Central memory CD8-positive, alpha-beta T cell (primary cell): ENCODE measurements at regions not wholly inside any gene's neighbourhood (a gene's known extent, or its start where the extent isn't known, plus 50 kb on each side); places are given as distances from the start of the nearest gene placed in this dataset.
"Not testable (repeated sequence)": the region's sequence is repeated elsewhere in the genome, so short reads cannot be mapped to it uniquely, and the experiment has no call there.

Experiments used
- ATAC-seq: fragments of 150-1000 bp; cut with Tn5 transposase; replicated peaks from 2 replicates; pipeline ENCODE4 v1.10.0; 2022; ENCODE audit warnings: mild to moderate bottlenecking, moderate FRiP score, moderate number of reproducible peaks; ENCODE audit not compliant: poor library complexity, severe bottlenecking; ENCODE audit errors: extremely low read depth
- DNase-seq, 2 donors: peaks; one replicate each; pipeline ENCODE4 v3.0.0; 2021; ENCODE audit warnings: low spot score in 2 of 2
- H3K27ac Mint-ChIP-seq: one replicate; pipeline ENCODE4 v1.8.0; 2022; ENCODE audit warnings: low read depth, mild to moderate bottlenecking, moderate library complexity, mixed read lengths
- H3K27me3 Mint-ChIP-seq: one replicate; pipeline ENCODE4 v1.8.0; 2022; ENCODE audit warnings: mixed read lengths
- H3K36me3 Mint-ChIP-seq: one replicate; pipeline ENCODE4 v1.8.0; 2022; ENCODE audit warnings: mild to moderate bottlenecking, moderate library complexity, mixed read lengths; ENCODE audit not compliant: insufficient read depth
- H3K4me1 Mint-ChIP-seq: one replicate; pipeline ENCODE4 v1.8.0; 2022; ENCODE audit warnings: mixed read lengths
- H3K4me3 Mint-ChIP-seq: one replicate; pipeline ENCODE4 v1.8.0; 2022; ENCODE audit warnings: mild to moderate bottlenecking, moderate library complexity, mixed read lengths
- H3K9me3 Mint-ChIP-seq: one replicate; pipeline ENCODE4 v1.8.0; 2022; ENCODE audit warnings: mixed read lengths

DNA sequence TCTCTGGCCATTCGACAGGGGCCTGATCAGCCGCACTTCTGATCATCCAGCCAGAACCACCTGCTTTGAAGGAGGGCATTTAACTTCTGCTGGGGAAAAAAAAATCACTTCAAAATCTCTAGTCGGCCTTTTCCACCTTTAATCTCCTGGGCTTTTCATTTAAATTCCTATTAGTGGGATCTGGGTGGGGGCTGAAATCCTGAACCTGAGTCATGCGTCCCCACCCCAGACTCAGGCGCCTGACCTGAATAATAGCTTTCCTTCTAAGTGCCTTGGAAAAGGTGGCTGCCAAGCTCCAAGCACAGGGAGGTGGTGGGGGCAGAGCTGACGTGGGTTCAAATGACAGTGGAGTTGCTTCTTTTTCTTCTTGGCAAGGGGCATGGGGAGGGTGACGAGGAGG lies 246.0 kb upstream of the EXOC2 start:
- Mint-ChIP-seq H3K4me1 (no peaks in the 10 kb centered on the region), H3K27ac (no peak overlapping the region), H3K4me3 (no peak overlapping the region), H3K27me3 (peaks cover 85% of the 10 kb centered on the region), H3K36me3 (no peaks in the 10 kb centered on the region), H3K9me3 (no peaks in the 10 kb centered on the region)
- no peak for DNase-seq
- no peak for ATAC-seq

DNA sequence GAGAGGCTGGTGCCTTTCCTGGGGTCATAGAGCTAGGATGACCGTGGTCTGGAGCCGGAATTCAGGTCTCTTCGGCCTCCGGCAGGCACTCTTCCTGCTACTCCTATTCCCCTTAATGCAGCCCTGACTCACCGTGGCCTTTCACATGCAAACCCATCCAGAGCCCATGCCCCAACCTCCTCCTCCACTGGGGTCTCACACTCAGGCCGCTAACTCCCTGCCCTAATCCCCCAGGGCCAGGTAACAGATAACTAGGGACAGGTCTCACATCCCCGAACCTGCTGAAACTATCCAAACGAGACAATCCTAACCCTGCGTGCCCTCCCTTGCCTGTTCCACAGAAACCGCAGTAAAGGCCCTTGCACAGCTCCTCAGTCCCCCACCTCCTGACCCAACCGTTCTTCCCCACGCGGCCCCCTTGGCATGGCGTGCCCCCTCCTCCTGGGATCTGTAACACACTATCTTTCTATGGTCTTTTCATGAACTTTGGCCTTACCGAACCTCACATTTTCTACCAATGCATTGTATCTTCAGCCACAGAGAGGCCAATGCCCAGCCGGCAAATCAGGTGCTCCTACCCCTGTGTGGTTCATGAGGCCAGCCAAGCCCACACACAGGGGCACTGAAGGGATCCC lies 245.4 kb upstream of the EXOC2 start:
- no peak overlapping the region for H3K4me3 Mint-ChIP-seq
- H3K36me3 Mint-ChIP-seq = no peaks in the 10 kb centered on the region
- no peaks in the 10 kb centered on the region for H3K4me1 Mint-ChIP-seq
- DNase-seq (no peak), ATAC-seq (no peak)
- peaks cover 85% of the 10 kb centered on the region for H3K27me3 Mint-ChIP-seq
- H3K9me3 Mint-ChIP-seq = no peaks in the 10 kb centered on the region
- H3K27ac Mint-ChIP-seq = no peak overlapping the region

DNA sequence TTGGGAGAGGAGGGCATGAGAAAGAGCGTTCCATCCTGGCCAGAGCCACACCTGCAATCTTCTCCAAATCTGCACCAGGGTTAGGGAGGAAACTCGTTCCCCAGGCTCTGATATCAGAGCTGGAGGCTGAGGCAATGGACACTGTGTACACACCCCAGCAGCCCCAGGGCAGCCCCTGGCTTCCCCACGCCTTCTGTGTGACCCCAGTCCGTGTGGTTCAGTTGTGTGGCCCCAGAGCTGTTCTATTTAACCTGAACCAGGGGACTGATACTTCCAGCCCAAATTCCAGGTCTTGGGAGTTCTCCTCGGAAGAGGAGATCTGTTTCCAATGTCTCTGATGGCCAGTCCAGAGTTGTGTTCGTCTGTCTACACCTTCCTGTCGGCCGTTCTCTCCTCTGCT lies 242.6 kb upstream of the EXOC2 start:
- no peak overlapping the region for H3K4me3 Mint-ChIP-seq
- H3K27ac Mint-ChIP-seq = no peak overlapping the region
- H3K4me1 Mint-ChIP-seq = no peaks in the 10 kb centered on the region
- no peaks in the 10 kb centered on the region for H3K36me3 Mint-ChIP-seq
- H3K27me3 Mint-ChIP-seq = peaks cover 62% of the 10 kb centered on the region
- no peaks in the 10 kb centered on the region for H3K9me3 Mint-ChIP-seq
- ATAC-seq (no peak), DNase-seq (no peak)

DNA sequence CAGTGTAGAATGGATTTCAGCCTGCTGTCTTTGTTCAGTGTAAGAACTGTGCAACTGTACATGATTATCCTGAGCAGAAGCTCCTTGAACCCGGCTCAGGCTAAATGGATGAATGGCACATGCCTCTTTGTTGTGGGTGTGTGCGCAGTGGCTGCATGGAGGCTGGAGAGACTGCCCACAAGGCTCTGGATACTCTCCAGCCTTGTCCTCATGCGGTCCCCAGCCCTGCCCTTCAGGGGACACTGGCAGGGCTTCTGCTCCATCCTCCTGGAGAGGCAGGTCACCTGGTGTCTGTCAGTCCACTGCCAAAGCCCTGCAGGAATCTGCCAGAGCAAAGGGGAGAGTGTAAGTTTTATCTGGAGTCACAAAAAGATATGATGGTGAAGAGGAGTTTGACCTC lies 241.7 kb upstream of the EXOC2 start:
- Mint-ChIP-seq H3K4me1 (no peaks in the 10 kb centered on the region), H3K36me3 (no peaks in the 10 kb centered on the region), H3K27ac (no peak overlapping the region), H3K27me3 (peaks cover 53% of the 10 kb centered on the region), H3K9me3 (no peaks in the 10 kb centered on the region), H3K4me3 (no peak overlapping the region)
- DNase-seq (no peak), ATAC-seq (no peak)

DNA sequence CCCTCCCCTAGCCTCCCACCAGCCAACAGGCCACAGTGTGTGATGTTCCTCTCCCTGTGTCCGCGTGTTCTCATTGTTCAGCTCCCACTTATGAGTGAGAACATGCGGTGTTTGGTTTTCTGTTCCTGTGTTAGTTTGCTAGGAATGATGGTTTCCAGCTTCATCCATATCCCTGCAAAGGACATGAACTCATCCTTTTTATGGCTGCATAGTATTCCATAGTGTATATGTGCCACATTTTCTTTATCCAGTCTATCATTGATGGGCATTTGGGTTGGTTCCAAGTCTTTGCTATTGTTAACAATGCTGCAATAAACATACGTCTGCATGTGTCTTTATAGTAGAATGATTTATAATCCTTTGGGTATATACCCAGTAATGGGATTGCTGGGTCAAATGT lies 239.0 kb upstream of the EXOC2 start:
- not testable (repeated sequence) for H3K4me1 Mint-ChIP-seq, H3K9me3 Mint-ChIP-seq, ATAC-seq, DNase-seq, H3K36me3 Mint-ChIP-seq, H3K4me3 Mint-ChIP-seq, H3K27ac Mint-ChIP-seq
- peaks cover 42% of the 10 kb centered on the region for H3K27me3 Mint-ChIP-seq

DNA sequence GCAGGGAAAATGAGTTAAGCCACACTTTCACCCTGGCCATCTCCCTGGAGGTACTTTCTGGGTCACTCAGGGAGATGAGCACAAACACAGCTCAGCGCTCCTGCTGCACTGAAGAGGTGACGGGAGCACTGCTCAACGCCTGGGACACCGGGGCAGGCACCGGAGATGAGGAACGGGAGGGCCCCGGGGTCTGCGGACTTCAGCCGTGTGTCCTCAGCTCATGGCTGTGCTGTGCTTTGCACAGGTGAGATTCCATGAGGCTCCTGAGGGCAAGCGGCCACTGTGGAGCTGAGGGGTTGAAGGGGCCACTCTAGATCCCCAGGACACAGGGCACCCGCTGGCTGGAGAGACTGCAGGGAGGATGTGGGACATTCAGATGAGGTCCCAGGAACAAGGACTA lies 234.2 kb upstream of the EXOC2 start:
- ATAC-seq = no peak
- no peaks in the 10 kb centered on the region for H3K4me1 Mint-ChIP-seq

DNA sequence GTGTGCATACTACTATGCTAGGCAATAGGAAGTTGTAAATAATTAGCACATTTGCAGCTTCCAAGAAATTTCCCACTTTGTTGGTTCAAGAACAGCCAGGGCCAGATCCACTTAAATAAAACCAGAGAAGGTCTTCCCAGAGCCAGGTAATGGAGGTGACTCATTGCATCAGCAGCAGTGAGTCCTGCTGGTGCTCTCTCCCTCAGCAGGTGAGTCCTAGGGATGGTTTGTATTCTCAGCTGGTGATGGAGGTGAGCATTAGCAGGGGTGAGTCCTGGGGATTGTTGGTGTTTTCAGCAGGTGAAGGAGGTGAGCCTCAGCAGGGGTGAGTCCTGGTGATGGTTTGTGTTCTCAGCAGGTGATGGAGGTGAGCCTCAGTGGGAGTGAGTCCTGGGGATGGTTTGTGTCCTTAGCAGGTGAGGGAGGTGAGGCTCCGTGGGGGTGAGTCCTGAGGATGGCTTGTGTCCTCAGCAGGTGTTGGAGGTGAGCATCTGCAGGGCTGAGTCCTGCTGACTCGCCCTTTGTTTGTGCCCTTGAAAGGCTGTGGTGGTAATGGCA lies 232.8 kb upstream of the EXOC2 start:
- no peak for DNase-seq
- Mint-ChIP-seq H3K36me3 (no peaks in the 10 kb centered on the region), H3K9me3 (peaks cover 15% of the 10 kb centered on the region), H3K4me1 (no peaks in the 10 kb centered on the region), H3K27me3 (peaks cover 54% of the 10 kb centered on the region), H3K27ac (no peak overlapping the region), H3K4me3 (no peak overlapping the region)
- ATAC-seq = no peak

More for the DNA sequence above, 234.2 kb upstream of the EXOC2 start:
- no peak overlapping the region for H3K27ac Mint-ChIP-seq
- H3K36me3 Mint-ChIP-seq = no peaks in the 10 kb centered on the region
- H3K27me3 Mint-ChIP-seq = peaks cover 54% of the 10 kb centered on the region
- no peak for DNase-seq
- peaks cover 9% of the 10 kb centered on the region for H3K9me3 Mint-ChIP-seq
- no peak overlapping the region for H3K4me3 Mint-ChIP-seq

DNA sequence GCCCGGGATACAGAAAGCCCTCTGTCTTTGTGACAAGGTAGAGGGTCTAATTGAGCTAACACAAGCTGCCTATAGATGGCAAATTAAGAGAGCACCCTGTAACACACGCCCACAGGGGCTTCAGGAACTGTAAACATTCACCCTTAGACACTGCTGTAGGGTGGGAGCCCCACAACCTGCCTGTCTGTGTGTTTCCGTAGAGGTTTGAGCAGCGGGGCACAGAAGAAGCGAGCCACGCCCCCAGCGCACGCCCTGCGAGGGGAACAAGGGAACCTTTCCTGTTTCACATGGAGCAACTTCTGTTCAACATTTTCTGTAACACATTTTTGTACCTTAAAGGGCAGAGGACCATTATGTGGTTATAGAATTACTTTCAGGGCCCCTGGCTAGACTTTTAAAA lies 231.7 kb upstream of the EXOC2 start:
- H3K4me3 Mint-ChIP-seq = no peak overlapping the region

DNA sequence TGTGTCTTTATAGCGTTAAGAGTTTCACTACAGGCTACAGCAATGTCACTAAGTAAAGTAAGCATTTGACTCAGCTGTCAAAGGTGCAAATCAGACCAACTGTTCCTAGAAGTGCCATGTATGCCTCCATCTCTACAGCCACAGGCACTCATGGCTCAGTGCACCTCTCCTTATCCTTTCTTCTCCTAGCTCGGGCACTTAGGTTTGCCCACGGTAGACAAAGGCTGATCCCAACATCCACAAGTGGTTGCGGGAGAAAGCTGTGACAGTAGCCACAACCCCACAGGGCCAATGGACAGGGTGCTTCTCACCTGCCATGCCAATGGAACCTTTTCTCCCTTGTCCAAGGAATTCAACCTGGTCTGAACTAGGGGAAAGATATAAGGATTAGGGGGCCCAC lies 228.5 kb upstream of the EXOC2 start:
- Mint-ChIP-seq H3K4me1 (no peaks in the 10 kb centered on the region), H3K36me3 (no peaks in the 10 kb centered on the region), H3K4me3 (no peak overlapping the region), H3K27me3 (peaks cover 66% of the 10 kb centered on the region), H3K27ac (no peak overlapping the region), H3K9me3 (peaks cover 12% of the 10 kb centered on the region)
- ATAC-seq (no peak), DNase-seq (no peak)

More for the DNA sequence above, 231.7 kb upstream of the EXOC2 start:
- Mint-ChIP-seq H3K9me3 (peaks cover 21% of the 10 kb centered on the region), H3K4me1 (no peaks in the 10 kb centered on the region), H3K36me3 (no peaks in the 10 kb centered on the region), H3K27me3 (peaks cover 54% of the 10 kb centered on the region), H3K27ac (no peak overlapping the region)
- DNase-seq (no peak), ATAC-seq (no peak)

DNA sequence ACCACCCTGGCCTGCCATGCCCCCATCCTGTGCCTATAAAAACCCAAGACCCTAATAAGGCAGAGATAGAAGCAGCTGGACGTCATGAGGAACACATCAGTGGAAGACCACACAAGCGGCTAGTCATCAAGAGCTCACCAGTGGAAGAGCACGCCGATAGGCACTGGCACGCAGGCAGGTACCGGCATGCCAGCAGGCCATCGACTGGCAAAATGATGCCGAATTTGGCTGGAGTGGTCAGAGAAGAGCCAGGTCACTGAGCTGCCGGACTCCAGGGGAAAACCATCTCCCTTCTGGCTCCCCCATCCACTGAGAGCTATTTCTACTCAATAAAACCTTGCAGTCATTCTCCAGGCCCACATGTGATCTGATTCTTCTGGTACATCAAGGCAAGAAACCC lies 227.6 kb upstream of the EXOC2 start:
- Mint-ChIP-seq H3K4me1 (no peaks in the 10 kb centered on the region), H3K36me3 (no peaks in the 10 kb centered on the region), H3K27ac (no peak overlapping the region), H3K4me3 (no peak overlapping the region), H3K27me3 (peaks cover 65% of the 10 kb centered on the region), H3K9me3 (peaks cover 12% of the 10 kb centered on the region)
- DNase-seq (no peak), ATAC-seq (no peak)

DNA sequence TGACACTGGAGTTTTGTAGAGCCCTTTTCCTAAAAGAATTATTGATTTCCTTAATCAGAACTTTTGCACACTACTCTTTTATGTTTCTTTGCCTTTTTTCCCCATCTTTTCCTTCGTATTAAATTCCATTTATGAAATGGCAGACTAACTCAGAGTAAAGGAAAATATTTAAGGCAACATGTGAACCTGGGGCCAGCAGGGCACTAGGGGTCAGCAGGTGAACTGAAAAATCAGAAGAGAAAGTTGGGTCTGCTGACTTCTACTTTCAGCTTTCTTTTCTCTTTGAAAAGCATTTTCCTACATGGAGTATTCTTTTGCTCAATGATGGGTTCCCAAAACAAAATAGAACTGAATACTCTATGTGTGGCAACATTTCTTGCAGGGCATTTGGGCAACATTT lies 226.6 kb upstream of the EXOC2 start:
- peaks cover 12% of the 10 kb centered on the region for H3K9me3 Mint-ChIP-seq
- no peak overlapping the region for H3K27ac Mint-ChIP-seq

DNA sequence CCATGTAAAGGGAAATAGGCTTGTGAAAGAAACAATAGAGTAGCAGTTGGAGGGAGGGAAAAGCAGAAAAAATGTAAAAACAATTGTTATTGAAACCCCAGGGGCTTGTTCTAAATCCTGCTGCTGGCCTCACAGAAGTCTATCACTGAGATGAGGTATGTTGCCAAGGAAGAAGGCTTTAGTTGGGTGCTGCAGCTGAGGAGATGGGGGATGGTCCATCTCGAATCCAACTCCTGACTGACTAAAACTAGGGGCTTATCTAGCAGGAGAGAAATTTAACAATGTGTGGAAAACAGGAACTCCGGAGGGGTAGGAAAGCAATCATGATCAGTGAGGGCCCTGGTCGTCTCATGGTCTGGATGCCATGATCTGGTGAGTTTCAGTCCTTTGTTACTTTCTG lies 225.0 kb upstream of the EXOC2 start:
- no peak for ATAC-seq
- H3K9me3 Mint-ChIP-seq = peaks cover 12% of the 10 kb centered on the region
- DNase-seq = no peak
- no peak overlapping the region for H3K27ac Mint-ChIP-seq
- H3K36me3 Mint-ChIP-seq = no peaks in the 10 kb centered on the region
- peaks cover 49% of the 10 kb centered on the region for H3K27me3 Mint-ChIP-seq
- no peaks in the 10 kb centered on the region for H3K4me1 Mint-ChIP-seq
- H3K4me3 Mint-ChIP-seq = no peak overlapping the region

More for the DNA sequence above, 226.6 kb upstream of the EXOC2 start:
- DNase-seq (no peak), ATAC-seq (no peak)
- H3K4me3 Mint-ChIP-seq = no peak overlapping the region
- H3K36me3 Mint-ChIP-seq = no peaks in the 10 kb centered on the region
- no peaks in the 10 kb centered on the region for H3K4me1 Mint-ChIP-seq
- peaks cover 55% of the 10 kb centered on the region for H3K27me3 Mint-ChIP-seq

DNA sequence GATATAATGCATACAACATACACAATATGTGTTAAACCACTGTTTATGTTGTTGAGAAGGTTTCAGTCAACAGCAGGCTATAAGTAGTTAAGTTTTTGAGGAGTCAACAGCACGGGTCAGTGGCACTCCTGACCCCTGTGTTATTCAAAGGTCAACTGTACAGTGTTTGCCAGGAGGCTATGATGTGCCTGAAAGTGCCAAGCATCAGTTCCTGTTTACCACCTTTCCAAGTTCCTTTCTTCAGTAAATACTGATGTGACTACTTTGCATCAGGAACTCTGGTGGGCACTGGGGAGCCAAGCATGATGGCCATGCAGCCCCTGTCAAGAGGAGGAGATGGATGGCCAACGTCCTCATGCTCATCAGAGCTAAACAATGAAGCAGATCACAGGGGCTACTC lies 224.4 kb upstream of the EXOC2 start:
- H3K27me3 Mint-ChIP-seq = peaks cover 46% of the 10 kb centered on the region
- H3K4me1 Mint-ChIP-seq = no peaks in the 10 kb centered on the region
- H3K4me3 Mint-ChIP-seq = no peak overlapping the region
- H3K27ac Mint-ChIP-seq = no peak overlapping the region
- no peaks in the 10 kb centered on the region for H3K36me3 Mint-ChIP-seq
- no peak for ATAC-seq
- peaks cover 12% of the 10 kb centered on the region for H3K9me3 Mint-ChIP-seq
- no peak for DNase-seq
